Glutamatergic neuron (in vitro differentiated cells): ENCODE measurements at regions not wholly inside any gene's neighbourhood (a gene's known extent, or its start where the extent isn't known, plus 50 kb on each side); places are given as distances from the start of the nearest gene placed in this dataset.

Source experiments
- DNase-seq: peaks from one replicate; pipeline ENCODE4 v3.0.0; 2022
- H3K27ac Mint-ChIP-seq: one replicate; pipeline ENCODE4 v1.8.0; 2020; ENCODE audit warnings: mild to moderate bottlenecking, mixed read lengths, inconsistent platforms; ENCODE audit not compliant: unreplicated experiment
- H3K27me3 Mint-ChIP-seq: one replicate; pipeline ENCODE4 v1.8.0; 2020; ENCODE audit warnings: mild to moderate bottlenecking, moderate library complexity, mixed read lengths, inconsistent platforms; ENCODE audit not compliant: unreplicated experiment
- H3K36me3 Mint-ChIP-seq: one replicate; pipeline ENCODE4 v1.8.0; 2020; ENCODE audit warnings: mild to moderate bottlenecking, mixed read lengths, inconsistent platforms; ENCODE audit not compliant: unreplicated experiment
- H3K4me1 Mint-ChIP-seq: one replicate; pipeline ENCODE4 v1.8.0; 2020; ENCODE audit warnings: mild to moderate bottlenecking, low read depth, mixed read lengths, inconsistent platforms; ENCODE audit not compliant: unreplicated experiment
- H3K4me3 Mint-ChIP-seq: one replicate; pipeline ENCODE4 v1.8.0; 2020; ENCODE audit warnings: mild to moderate bottlenecking, mixed read lengths, inconsistent platforms; ENCODE audit not compliant: unreplicated experiment
- H3K9me3 Mint-ChIP-seq: one replicate; pipeline ENCODE4 v1.8.0; 2020; ENCODE audit warnings: mild to moderate bottlenecking, moderate library complexity, mixed read lengths, inconsistent platforms; ENCODE audit not compliant: unreplicated experiment
- TF ChIP-seq, protein P1 (sequence below): fragments of 200-600 bp; sonication (generic); IDR thresholded peaks from one replicate; pipeline ENCODE4 v1.5.0; 2021; ENCODE audit not compliant: partially characterized antibody, unreplicated experiment

- no peak overlapping the region for H3K4me3 Mint-ChIP-seq
- DNase-seq: peak; percentile 47
- H3K4me1 Mint-ChIP-seq: peaks cover 2% of the 10 kb centered on the region
- H3K36me3 Mint-ChIP-seq: no peaks in the 10 kb centered on the region
- peaks cover 4% of the 10 kb centered on the region for H3K9me3 Mint-ChIP-seq
- H3K27me3 Mint-ChIP-seq: no peaks in the 10 kb centered on the region
- H3K27ac Mint-ChIP-seq: no peak overlapping the region
- TF ChIP-seq, protein P1, sequence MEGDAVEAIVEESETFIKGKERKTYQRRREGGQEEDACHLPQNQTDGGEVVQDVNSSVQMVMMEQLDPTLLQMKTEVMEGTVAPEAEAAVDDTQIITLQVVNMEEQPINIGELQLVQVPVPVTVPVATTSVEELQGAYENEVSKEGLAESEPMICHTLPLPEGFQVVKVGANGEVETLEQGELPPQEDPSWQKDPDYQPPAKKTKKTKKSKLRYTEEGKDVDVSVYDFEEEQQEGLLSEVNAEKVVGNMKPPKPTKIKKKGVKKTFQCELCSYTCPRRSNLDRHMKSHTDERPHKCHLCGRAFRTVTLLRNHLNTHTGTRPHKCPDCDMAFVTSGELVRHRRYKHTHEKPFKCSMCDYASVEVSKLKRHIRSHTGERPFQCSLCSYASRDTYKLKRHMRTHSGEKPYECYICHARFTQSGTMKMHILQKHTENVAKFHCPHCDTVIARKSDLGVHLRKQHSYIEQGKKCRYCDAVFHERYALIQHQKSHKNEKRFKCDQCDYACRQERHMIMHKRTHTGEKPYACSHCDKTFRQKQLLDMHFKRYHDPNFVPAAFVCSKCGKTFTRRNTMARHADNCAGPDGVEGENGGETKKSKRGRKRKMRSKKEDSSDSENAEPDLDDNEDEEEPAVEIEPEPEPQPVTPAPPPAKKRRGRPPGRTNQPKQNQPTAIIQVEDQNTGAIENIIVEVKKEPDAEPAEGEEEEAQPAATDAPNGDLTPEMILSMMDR: no peak
Measured at GRCh38 chr3:76152028-76152427, 366.7 kb upstream of the ZNF717 start.

GRCh38 chr3:76161856-76162255, 376.5 kb upstream of the ZNF717 start:
- no peaks in the 10 kb centered on the region for H3K36me3 Mint-ChIP-seq
- no peak overlapping the region for H3K27ac Mint-ChIP-seq
- H3K9me3 Mint-ChIP-seq: no peaks in the 10 kb centered on the region
- H3K27me3 Mint-ChIP-seq: no peaks in the 10 kb centered on the region
- H3K4me1 Mint-ChIP-seq: no peaks in the 10 kb centered on the region
- no peak overlapping the region for H3K4me3 Mint-ChIP-seq
- TF ChIP-seq, protein P1: no peak
- DNase-seq: no peak

- no peaks in the 10 kb centered on the region for H3K9me3 Mint-ChIP-seq
- H3K4me1 Mint-ChIP-seq: no peaks in the 10 kb centered on the region
- H3K27me3 Mint-ChIP-seq: no peaks in the 10 kb centered on the region
- H3K27ac Mint-ChIP-seq: no peak overlapping the region
- no peaks in the 10 kb centered on the region for H3K36me3 Mint-ChIP-seq
- H3K4me3 Mint-ChIP-seq: no peak overlapping the region
- TF ChIP-seq, protein P1: no peak
- DNase-seq: no peak
Measured at GRCh38 chr3:76171647-76172046, 386.3 kb upstream of the ZNF717 start.

GRCh38 chr3:76177610-76178009, 392.3 kb upstream of the ZNF717 start:
- Mint-ChIP-seq H3K27ac (no peak overlapping the region), H3K27me3 (no peaks in the 10 kb centered on the region), H3K9me3 (no peaks in the 10 kb centered on the region), H3K4me1 (no peaks in the 10 kb centered on the region), H3K4me3 (no peak overlapping the region), H3K36me3 (no peaks in the 10 kb centered on the region)
- TF ChIP-seq, protein P1: no peak
- DNase-seq: no peak

GRCh38 chr3:76178412-76178811, 393.1 kb upstream of the ZNF717 start:
- TF ChIP-seq, protein P1: no peak

More at GRCh38 chr3:76178412-76178811, 393.1 kb upstream of the ZNF717 start:
- Mint-ChIP-seq H3K27me3 (no peaks in the 10 kb centered on the region), H3K27ac (no peak overlapping the region), H3K4me3 (no peak overlapping the region), H3K36me3 (no peaks in the 10 kb centered on the region), H3K4me1 (no peaks in the 10 kb centered on the region), H3K9me3 (no peaks in the 10 kb centered on the region)
- no peak for DNase-seq
